ENCODE measurements at regions not wholly inside any gene's neighbourhood (a gene's known extent, or its start where the extent isn't known, plus 50 kb on each side); places are given as distances from the start of the nearest gene placed in this dataset.

DNA sequence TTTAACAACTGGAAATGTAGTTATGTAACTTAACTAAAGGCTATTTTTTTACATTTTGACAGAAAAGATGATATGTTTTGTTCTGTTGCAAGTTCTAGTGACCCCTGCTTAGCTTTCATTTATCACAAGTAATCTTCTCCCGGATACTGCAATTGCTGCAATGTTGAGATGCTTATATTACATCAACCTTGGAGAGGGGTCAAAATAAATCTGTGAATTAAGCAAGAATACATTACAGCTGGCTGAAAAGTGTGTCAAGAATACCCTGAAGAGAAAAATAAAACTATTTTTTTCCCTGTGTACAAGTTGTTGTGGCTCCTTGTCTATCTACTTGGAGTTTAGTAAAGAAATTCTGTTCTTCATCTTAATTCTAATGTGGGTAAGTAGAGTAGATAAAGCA lies 232.1 kb upstream of the GOLIM4 start:
- TF ChIP-seq, protein P1, sequence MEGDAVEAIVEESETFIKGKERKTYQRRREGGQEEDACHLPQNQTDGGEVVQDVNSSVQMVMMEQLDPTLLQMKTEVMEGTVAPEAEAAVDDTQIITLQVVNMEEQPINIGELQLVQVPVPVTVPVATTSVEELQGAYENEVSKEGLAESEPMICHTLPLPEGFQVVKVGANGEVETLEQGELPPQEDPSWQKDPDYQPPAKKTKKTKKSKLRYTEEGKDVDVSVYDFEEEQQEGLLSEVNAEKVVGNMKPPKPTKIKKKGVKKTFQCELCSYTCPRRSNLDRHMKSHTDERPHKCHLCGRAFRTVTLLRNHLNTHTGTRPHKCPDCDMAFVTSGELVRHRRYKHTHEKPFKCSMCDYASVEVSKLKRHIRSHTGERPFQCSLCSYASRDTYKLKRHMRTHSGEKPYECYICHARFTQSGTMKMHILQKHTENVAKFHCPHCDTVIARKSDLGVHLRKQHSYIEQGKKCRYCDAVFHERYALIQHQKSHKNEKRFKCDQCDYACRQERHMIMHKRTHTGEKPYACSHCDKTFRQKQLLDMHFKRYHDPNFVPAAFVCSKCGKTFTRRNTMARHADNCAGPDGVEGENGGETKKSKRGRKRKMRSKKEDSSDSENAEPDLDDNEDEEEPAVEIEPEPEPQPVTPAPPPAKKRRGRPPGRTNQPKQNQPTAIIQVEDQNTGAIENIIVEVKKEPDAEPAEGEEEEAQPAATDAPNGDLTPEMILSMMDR (IDR thresholded peaks at IDR 0.05): no peak
- Mint-ChIP-seq H3K27ac (no peak overlapping the region), H3K36me3 (ENCODE audit: low read depth) (no peaks in the 10 kb centered on the region), H3K9me3 (no peaks in the 10 kb centered on the region), H3K27me3 (no peaks in the 10 kb centered on the region), H3K4me1 (ENCODE audit: low read depth) (no peaks in the 10 kb centered on the region), H3K4me3 (no peak overlapping the region)
- POLR2A ChIA-PET: no interaction called here
- CTCF ChIA-PET: no interaction called here
- DNase-seq (no peak), ATAC-seq (no peak)
- intact Hi-C loops (cut with micrococcal nuclease): no loop called here

DNA sequence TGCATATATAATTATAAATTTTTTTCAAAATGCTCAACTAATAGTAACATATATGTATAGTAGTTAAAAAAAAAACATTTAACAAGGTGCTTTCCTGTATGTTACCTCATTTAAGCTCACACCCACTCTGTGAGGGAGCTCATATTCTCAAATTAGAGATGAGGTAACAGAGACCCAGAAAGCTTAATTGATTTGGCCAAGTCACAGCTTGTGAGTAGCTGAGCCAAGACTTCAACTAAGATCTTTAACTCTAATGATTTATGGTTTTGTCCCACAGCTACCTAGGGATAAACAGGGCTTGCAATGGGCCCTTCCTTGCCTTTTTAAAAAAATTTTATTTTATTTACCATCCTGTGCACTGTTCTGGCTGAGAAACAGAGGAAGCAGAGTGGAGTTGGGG lies 230.0 kb upstream of the GOLIM4 start:
- H3K27ac Mint-ChIP-seq: no peak overlapping the region

DNA sequence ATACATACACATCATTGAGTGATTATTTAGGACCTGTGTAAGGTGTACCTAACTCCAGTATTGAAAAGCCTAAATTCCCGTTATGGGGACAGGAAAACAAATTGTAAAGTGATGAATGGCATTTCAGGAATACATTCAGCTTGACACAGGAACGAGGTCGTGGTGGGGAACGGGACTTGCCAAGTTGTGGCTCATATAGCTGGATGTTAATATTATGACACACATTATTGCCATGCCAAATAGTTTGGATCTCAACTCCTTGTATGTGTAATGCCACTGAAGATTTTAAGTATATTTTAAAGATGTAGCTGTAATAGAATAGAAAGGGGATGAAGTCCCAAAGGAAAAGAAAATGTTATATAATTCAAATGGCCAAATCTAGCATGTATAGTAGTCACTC lies 227.2 kb upstream of the GOLIM4 start:
- DNase-seq (no peak), ATAC-seq (no peak)
- intact Hi-C loops (cut with micrococcal nuclease): no loop called here
- Mint-ChIP-seq H3K4me1 (ENCODE audit: low read depth) (no peaks in the 10 kb centered on the region), H3K36me3 (ENCODE audit: low read depth) (no peaks in the 10 kb centered on the region), H3K9me3 (peaks cover 6% of the 10 kb centered on the region), H3K27ac (no peak overlapping the region), H3K27me3 (no peaks in the 10 kb centered on the region), H3K4me3 (no peak overlapping the region)
- ChIA-PET CTCF (no interaction called here), POLR2A (no interaction called here)
- TF ChIP-seq, protein P1 (IDR thresholded peaks at IDR 0.05): no peak

More for the DNA sequence above, 230.0 kb upstream of the GOLIM4 start:
- no peak for ATAC-seq
- TF ChIP-seq, protein P1 (IDR thresholded peaks at IDR 0.05): no peak
- Mint-ChIP-seq H3K4me3 (no peak overlapping the region), H3K9me3 (no peaks in the 10 kb centered on the region), H3K27me3 (no peaks in the 10 kb centered on the region), H3K4me1 (ENCODE audit: low read depth) (no peaks in the 10 kb centered on the region), H3K36me3 (ENCODE audit: low read depth) (no peaks in the 10 kb centered on the region)
- POLR2A ChIA-PET: no interaction called here
- CTCF ChIA-PET: no interaction called here
- DNase-seq: no peak
- intact Hi-C loops (cut with micrococcal nuclease): no loop called here

DNA sequence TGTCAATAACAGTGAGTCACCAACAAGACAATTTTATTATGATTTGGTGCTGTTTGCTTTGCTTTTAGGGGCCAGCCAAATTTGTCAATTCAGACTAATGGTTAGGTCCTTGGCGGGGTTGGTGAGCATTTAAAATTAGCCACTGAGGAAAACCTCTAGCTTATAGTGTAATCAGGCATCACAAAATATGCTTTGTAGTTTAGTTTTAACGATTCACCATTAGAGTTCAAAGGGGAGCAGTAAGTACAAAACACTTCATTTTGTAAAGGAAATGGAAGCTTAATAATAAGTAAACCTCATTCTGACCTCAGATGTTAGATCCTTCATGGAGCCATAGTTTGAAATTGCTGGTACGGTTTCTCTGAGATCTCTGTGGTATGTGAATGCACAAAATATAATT lies 218.4 kb upstream of the GOLIM4 start:
- Mint-ChIP-seq H3K4me3 (no peak overlapping the region), H3K4me1 (ENCODE audit: low read depth) (no peaks in the 10 kb centered on the region), H3K9me3 (peaks cover 4% of the 10 kb centered on the region), H3K27ac (no peak overlapping the region), H3K36me3 (ENCODE audit: low read depth) (no peaks in the 10 kb centered on the region), H3K27me3 (no peaks in the 10 kb centered on the region)
- DNase-seq (no peak), ATAC-seq (no peak)
- intact Hi-C loops (cut with micrococcal nuclease): no loop called here
- CTCF ChIA-PET: no interaction called here
- POLR2A ChIA-PET: no interaction called here
- TF ChIP-seq, protein P1 (IDR thresholded peaks at IDR 0.05): no peak

DNA sequence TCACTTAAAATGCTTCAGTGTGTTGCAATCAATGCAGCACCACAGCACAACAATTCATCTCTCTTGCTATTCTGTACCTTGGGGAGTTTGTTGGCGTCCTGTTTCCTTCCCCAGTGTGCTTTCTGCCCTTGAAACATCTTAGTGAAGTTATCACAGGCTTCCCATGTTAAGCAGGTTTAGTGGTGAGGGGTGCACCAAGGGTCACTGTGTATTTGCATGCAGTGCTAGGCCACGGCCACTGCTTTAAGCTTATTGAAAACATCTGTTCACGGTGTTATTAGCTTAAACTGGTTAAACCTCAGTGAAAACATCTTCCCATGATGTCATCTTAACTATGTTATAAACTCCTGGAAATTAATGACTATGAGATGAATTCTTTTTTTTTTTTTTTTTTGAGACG lies 217.3 kb upstream of the GOLIM4 start:
- no peak overlapping the region for H3K4me3 Mint-ChIP-seq
- no peak overlapping the region for H3K27ac Mint-ChIP-seq
- POLR2A ChIA-PET: no interaction called here
- CTCF ChIA-PET: no interaction called here
- H3K4me1 Mint-ChIP-seq (ENCODE audit: low read depth): no peaks in the 10 kb centered on the region
- no peaks in the 10 kb centered on the region for H3K36me3 Mint-ChIP-seq (ENCODE audit: low read depth)
- intact Hi-C loops (cut with micrococcal nuclease): no loop called here
- TF ChIP-seq, protein P1 (IDR thresholded peaks at IDR 0.05): no peak
- ATAC-seq: no peak
- no peak for DNase-seq
- no peaks in the 10 kb centered on the region for H3K27me3 Mint-ChIP-seq
- H3K9me3 Mint-ChIP-seq: no peaks in the 10 kb centered on the region

Data from activated CD8-positive, alpha-beta T cell treated with anti-CD3 and anti-CD28 coated beads for 36 hours (primary cell).